Left colon (tissue), 2 donors: ENCODE measurements at regions not wholly inside any gene's neighbourhood (a gene's known extent, or its start where the extent isn't known, plus 50 kb on each side); places are given as distances from the start of the nearest gene placed in this dataset.
A peak's percentile ranks its signal among the peaks of the same experiment; 100 is the strongest.

Experiments used
- ATAC-seq: fragments of 200-7000 bp; cut with Tn5 transposase; one replicate; pipeline ENCODE4 v1.9.1; 2020; ENCODE audit warnings: mild to moderate bottlenecking, moderate library complexity
- DNase-seq, 2 donors: peaks; one replicate each; pipeline ENCODE4 v3.0.0-alpha.2; 2020
- intact Hi-C, 2 donors: fragments of 100-400 bp; cut with DNase I in 1 of 2; cut with micrococcal nuclease in 1 of 2; formaldehyde crosslinking; loops; one replicate each; pipeline versions ENCODE4 v1.11.2 to v1.14.0; 2022; cut with DNase I, micrococcal nuclease
- donor health status: DM: no; HTN: no; CAD: no.
- donor health status: DM: yes; HTN: yes; CAD: no.

DNA sequence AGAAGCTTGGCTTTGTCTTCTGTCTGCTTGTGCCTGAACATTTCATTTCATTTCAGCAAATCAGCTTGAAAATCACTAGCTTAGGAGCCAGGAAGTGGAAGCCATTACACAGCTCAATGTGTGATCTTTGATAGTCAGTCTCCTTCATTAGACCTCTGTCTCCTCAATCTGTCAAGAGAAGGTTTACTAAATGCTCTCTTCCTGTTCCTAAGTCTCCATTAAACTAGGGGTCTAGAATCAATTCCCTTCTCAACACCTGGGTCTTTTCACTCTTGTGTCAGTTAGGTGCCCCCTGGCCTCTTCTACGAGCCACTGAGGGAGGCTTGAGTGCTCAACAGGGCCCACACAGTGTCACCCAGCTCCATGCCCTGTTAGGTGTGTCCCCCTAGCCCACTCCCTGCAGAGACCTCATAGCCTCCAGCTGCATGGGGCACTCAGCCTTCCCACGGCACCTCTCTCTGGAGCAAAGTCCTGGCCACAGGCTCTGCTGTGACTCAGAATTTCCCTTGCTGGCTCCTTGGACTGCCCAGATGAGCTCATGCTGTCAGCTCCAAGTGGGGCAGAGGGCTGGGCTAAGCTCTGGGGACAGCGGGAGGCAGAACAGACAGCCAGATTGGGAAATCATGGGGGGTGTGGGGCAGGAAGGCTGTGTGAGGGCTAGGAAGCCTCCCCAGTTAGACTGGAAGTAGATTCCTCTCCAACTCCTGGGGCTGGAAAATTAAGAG lies 115.7 kb upstream of the IPO9 start:
- DNase-seq, result peak; percentile 68 to 94
- intact Hi-C loops, result loop anchor here in 1 of 2 donors (5.0 kb wide), 1 partner anchor 74 kb away; no protein-coding TSS in a partner anchor
- peak; percentile 86 for ATAC-seq

DNA sequence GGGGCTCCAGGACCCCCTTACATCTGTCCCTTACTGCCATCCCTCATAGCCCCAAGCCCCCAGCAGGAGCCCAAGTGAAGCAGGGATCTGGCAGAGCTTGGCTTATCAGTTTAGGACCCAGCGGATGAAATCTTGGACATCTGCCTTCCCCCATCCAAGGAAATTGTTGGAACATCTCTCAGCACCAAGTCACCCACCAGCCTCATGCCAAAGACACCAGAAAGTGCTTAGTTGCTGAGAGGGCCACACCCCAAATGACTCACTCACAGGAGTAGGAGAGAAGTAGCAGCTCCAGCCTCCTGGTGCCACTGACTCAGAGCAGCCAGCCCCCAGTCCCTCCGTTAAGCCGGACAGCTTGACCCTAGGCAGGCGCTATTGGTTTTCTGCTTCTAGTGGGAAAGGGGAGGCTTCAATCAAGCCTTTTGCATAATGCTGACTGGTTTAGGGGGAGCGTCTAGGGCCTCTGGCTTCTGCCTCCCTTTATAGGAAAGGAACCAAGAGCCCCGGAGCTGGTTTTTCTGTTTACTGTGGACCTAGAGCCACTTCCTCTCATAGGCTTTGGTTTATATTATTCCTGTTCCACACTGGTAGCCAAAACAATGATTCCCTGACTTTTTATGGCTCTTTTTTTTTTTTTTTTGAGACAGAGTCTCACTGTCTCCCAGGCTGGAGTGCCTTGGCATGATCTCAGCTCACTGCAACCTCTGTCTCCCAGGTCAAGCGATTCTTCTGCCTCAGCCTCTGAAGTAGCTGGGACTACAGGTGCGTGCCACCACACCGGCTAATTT lies 114.2 kb upstream of the IPO9 start:
- ATAC-seq (peak; percentile 73), DNase-seq (peak; percentile 59 to 84)
- intact Hi-C loops, result loop anchor here in 1 of 2 donors (5.0 kb wide), 1 partner anchor 73 kb away; no protein-coding TSS in a partner anchor

DNA sequence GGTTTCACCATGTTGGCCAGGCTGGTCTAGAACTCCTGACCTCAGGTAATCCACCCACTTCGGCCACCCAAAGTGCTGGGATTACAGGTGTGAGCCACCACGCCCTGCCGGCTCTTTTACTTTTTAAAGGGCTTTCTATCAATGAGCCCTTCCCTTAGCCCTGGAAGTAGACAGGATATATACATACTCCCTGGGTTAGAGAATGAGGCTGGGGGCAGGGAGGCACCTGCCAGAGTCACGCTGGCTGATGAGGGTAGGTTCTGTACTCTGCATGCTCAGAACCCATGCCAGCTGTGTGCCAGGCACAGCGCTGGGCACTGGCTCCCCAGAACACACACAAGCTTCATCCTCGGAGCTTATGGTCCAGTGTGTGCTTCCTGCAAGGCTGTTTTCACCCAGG lies 113.6 kb upstream of the IPO9 start:
- no peak for DNase-seq
- intact Hi-C loops, result no loop called here

DNA sequence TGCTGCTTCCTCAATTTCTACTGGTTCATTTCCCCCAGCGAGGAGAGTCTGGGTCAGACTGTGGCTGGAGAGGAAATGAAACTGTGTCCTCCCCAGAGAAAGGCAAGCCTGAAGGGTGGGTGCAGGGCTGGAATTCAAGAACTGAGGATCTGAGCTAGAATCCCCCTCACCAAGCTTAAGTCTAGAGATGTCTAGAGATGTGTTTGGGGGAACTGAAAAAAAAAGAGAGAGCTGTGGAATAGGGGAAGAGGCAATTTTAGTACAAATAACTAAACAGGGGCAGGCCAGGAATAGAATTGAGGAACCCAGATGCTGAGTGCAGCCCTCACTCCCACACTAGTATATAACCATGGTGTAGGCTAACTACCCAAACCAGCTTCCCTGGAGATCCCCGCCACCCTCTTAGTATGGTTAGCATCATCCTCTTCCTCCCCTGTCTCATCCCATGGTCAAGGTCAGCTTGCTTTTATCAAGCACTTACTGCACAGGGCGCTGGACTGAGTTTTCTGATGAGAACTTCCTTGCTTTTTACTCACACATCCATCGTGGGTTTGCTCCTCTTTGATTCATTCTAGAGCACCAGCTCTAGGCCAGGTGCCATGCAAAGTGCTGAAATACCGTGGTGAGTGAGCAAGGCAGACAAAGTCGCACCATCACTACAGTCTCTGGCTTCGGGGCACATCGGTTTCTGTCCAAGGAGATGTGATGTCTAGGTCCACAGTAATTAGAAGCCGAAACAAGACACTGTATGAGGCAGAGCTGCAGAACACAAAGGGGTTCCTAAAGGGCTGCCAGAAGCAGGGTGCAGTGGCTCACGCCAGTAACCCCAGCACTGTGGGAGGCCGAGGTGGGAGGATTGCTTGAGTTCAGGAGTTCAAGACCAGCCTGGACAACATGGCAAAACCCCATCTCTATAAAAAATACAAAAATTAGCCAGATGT lies 112.9 kb upstream of the IPO9 start:
- DNase-seq, result no peak
- intact Hi-C loops, result no loop called here
- no peak for ATAC-seq

More for the DNA sequence above, 113.6 kb upstream of the IPO9 start:
- no peak for ATAC-seq

DNA sequence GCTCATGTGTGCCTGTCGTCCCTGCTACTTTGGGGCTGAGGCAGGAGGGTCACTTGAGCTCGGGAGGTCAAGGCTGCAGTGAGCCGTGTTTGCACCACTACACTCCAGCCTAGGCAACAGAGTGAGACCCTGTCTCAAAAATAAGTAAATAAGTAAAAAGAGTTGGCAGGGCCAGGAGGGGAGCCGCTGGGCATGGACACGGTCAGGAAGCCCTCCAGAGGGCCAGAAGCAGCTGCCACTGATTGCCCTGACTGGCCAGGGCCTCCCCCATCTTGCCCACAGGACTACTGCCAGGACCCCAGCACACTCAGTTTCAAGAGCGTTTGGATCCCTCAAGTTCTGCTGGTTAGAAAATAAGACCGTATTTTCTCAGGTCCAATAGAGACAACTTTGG lies 112.2 kb upstream of the IPO9 start:
- intact Hi-C loops, result no loop called here
- DNase-seq (no peak), ATAC-seq (no peak)

DNA sequence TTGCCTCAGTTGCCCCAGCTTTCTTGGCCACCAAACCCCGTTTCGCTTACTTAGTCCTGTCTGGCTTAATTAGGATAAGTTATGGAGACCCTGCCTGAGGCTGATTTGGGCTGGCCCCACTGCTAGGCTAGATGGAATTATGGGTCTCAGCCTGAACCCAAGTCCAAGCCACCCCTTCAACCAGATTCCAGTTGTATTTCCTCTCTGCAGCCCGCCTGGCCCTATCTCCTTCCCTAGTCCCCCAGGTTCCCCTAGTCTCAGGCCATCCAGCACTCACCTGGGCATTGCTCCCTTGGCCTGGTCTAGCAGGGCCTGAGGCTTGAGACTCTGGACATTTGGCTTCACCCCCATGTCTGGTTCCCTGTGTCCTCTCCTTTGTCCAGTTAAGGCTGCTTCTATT lies 111.7 kb upstream of the IPO9 start:
- ATAC-seq (no peak), DNase-seq (no peak)
- intact Hi-C loops, result no loop called here

DNA sequence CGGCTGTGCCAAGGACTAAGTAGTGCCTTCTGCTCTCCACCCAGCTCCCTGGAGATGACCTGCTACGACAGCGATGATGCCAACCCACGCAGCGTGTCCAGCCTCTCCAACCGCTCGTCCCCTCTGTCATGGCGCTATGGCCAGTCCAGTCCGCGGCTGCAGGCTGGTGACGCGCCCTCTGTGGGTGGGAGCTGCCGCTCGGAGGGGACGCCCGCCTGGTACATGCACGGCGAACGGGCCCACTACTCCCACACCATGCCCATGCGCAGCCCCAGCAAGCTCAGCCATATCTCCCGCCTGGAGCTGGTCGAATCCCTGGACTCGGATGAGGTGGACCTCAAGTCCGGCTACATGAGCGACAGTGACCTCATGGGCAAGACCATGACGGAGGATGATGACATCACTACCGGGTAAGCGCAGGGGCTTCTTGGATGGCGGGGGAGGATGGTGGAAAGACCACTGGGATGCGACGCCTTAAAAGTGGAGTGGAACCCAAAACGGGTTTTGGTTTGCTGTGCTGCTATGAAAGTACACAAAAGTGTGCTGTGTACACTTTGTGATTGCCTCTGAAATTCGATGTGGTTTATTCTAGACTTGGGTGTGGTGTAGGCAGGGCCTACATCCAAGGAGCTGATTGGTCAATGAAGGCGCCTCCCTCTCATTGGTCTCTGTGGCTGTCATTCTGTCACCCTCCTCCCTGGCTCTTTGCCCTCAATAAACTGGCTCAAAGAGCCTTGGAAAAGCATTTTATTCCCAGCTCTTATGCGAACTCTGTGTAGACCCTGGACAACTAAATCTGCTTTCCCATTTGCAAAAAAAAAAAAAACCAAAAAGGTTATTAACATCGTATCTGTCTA lies 110.4 kb upstream of the IPO9 start:
- peak; percentile 66 for ATAC-seq
- DNase-seq, result no peak
- intact Hi-C loops, result no loop called here

DNA sequence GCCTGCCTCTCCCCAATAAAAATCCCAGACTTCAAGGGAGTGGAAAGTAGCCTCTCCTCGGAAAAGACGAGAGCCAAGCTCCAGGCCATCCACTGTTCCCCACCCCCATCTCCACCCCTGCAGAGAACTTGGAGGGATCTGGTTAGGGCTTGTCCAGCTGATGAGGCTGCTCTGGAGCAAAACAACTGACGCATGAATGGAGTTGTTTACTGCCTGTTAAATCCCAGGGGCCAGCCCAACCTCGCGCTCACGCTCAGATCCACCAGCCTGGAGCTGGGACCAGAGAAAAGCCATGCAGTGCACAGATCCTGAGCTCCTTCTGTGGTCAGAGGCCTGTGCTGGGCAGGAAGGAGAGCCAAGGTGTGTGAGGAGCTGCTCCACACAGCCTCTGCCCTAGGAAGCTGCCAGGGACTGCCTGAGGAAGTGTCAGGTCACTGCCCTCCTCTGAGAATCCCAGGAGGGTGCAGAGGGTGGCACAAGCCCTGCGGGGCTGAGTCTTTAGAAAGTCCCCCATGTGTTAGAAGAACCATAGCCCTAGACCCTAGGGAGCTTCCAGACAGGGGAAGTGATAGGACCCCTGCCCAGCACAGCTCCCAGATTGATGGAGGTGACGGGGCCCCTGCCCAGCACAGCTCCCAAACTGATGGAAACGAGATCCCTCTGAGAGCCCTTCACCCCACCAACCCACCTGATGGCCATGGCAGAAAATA lies 109.0 kb upstream of the IPO9 start:
- intact Hi-C loops, result no loop called here
- ATAC-seq (no peak), DNase-seq (peak; percentile 27 to 67)

DNA sequence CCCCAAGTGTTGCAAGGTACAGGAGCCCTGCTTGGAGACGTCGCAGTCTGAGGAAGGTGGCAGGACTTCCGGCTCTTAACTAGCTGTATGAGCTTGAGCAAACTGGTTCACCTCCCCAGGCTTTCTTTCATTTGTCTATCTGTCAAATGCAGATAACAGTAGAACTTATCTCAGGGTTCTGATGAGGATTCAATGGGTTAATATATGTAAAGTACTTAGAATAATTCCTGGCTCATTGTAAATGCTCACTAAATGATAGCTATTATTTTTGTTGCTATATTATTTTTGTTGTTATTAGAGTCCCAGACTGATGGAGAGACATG lies 108.5 kb upstream of the IPO9 start:
- intact Hi-C loops, result no loop called here

DNA sequence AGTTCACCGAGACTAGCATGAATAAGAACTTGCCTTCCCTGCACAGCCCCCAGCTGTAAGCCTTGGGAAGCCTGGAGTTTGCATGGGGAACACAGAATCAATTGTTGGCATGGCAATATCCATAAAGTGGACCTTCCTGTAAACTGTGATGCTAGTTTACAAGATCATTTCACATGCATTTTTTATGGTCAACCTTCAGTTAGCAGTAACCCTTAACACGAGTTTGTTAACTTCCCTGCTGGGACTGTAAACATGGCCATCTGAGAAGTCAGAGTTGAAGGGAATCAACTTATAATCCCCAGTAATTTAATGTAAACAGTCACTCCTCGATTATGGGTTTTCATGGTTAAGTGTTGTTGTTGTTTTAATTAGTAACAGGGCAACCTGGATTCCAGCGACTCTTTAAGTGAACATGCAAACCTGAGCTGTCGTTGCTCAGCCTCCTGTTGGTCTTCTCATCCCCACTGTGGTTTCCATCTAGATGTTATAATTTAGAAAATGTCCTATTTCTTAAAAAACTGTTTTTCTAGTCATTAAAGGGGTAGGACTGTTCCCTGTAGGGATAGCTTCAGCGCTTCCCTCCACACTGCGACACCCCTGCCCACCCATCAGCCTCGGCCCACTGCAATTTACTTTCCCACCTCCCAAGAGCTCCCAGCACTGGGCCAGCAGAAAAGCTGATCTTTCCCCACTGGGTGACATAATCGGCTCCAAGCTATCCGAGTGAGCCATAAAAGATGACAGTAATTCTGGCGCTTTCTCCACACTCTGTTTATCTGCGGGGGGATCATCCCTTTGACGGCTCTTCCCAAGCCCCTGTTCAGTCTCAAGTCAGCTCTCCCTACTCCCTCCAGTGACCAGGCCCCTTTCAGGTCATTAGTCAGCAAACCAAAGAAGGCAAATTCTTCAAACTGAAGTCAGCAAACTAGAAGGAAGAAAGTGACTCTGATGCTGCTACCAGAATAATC lies 107.6 kb upstream of the IPO9 start:
- ATAC-seq, result no peak
- intact Hi-C loops, result no loop called here
- DNase-seq, result no peak

More for the DNA sequence above, 108.5 kb upstream of the IPO9 start:
- DNase-seq, result no peak
- no peak for ATAC-seq

DNA sequence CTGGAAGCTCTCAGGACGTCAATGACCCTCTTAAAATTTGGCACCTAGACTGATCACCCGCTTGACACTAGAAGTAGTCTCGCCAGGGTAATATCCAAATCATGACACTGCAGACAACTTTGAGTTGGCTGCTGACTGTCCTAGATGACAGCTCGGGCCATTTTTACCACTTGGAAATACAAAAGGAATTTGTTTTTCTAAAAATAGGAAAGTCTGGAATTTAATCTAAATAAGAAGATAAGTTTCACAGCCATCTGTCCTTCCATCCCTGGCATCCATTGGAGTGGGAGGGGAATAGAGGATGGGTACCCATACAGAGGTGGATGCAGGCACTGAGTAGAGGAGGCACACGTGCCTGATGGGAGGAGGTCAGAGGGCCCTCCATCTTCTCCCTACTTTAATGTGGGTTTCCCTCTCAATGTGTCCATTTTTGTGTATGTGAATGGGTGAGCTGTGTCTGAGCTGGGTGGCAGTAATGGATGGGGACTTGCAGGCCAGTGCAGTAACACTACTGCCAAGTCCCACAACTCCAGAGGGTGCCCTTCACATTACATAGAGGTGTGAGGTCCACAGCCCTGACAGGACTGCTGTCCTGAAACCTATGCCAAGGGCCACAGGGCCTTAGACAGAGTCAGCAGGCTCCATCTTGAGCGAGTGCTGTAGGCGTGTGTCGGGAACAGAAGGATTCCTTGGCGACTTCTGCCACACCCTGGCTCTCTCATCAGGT lies 104.8 kb upstream of the IPO9 start:
- ATAC-seq, result no peak
- DNase-seq, result no peak
- intact Hi-C loops, result no loop called here

DNA sequence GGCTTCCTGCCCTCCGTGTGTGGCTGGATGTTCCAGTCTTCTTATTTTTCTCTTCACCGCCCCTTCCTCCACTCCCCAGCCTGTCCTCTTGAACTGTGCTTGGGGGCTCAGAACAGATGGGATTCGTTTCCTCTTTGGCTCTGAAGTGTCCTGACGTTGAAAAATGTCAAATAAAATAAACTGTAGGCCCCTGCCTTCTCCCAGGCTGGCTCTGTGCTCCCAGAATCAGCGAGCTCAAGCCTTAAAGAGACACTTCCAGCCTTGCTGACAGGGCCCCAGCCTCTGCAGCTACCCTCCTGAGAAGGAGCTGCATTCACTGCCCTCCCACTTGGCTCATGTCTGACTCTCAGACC lies 104.2 kb upstream of the IPO9 start:
- no peak for DNase-seq
- ATAC-seq, result no peak
- intact Hi-C loops, result no loop called here

DNA sequence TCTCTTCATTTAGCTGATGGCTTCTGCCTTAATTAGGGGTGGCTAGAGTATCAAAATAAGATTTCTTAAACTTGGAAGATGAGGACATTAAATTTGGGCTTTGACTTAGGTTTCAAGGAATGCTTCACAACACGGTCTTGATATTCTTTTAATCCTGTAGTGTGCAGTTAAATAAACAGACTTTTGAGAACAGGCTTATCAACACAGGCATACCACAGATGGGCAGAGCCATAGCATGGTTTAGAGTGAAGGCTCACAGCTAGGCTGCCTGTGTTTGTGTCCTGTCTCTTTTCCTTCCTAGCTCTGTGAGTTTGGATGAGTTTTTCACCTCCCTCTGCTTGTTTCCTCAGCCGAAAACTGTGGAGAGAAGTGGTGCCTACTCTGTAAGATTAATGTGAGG lies 102.3 kb upstream of the IPO9 start:
- DNase-seq (no peak), ATAC-seq (no peak)
- intact Hi-C loops, result no loop called here

DNA sequence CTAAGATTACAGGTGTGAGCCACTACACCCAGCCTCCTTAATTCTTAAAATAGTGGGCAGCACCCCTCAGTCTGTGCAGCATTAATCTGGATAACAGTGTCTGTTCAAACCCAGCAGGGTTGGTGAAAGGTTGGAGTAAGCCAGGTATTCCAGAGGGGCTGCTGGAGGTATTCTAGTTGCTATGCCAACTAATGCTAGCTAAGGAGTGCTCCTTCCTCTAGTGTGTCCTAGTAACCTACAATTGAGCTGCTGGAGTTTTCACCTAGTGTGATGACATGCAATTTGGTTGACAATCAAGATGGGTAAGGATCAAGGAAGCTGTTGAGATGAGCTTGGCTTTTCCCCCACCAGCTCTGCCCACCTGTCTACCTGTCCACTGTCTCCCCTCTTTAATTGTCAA lies 100.2 kb upstream of the IPO9 start:
- no peak for ATAC-seq
- intact Hi-C loops, result no loop called here

DNA sequence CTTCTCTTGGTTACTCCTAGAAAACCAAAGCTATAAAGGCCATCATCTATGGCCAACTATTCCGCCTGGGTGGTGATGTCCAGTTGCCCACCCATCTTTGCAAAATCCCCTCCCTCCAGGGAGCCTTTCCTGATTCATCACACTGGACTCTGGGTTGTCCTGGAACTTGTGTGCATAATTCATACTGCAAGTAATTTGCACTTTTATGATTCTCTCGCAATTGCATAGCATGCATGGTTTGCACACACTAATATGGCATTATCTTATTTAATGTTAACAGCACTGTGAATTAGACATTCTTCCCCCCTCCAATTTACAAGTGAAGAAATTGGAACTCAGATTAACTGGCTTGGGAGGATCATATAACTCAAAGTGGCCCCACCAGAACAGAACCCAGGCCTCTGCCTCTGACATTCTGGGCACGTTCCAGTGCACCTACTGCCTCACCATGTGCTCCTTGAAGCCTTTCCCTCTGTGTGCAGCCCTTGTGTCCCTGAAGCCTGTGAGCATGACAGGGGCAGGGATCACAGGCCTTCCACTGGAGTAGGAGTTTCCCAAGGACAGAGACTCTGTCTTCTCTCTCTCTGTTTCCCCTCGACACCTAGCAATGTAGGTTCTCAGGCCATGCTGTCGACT lies 98.9 kb upstream of the IPO9 start:
- intact Hi-C loops, result no loop called here
- no peak for DNase-seq
- no peak for ATAC-seq

More for the DNA sequence above, 100.2 kb upstream of the IPO9 start:
- no peak for DNase-seq

DNA sequence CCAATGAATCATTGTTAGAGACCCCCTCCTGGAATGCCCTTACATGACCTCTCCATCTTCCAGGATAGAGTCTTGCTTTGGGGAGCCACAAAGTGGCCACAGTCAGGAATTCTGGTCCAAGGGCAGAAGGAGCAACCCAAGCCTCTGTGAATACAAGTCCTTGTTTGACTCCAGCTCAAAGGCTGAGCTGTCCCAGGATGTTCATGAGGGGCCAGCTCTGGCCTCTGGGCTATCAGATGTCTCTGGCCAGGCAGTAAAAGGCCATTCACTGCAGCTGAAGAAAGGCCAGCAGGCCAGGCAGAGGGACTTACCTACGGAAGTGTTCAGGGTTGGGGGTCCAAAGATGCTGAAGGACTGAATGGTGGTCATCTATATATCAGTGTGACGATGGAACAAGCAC lies 98.3 kb upstream of the IPO9 start:
- intact Hi-C loops, result no loop called here
- ATAC-seq (no peak), DNase-seq (no peak)
